Transverse colon (tissue), 4 donors: ENCODE measurements at regions not wholly inside any gene's neighbourhood (a gene's known extent, or its start where the extent isn't known, plus 50 kb on each side); places are given as distances from the start of the nearest gene placed in this dataset.

ENCODE experiments used
- EP300 ChIP-seq: sonication (generic); formaldehyde crosslinking; IDR thresholded peaks from one replicate; pipeline ENCODE4 v1.6.1; 2017; ENCODE audit warnings: antibody characterized with exemption, low read depth
- POLR2AphosphoS5 ChIP-seq, 3 donors: sonication (generic); formaldehyde crosslinking; IDR thresholded peaks; one replicate each; pipeline ENCODE4 v1.6.1; 2016; ENCODE audit warnings: antibody characterized with exemption in 3 of 3
- TF ChIP-seq, protein P1 (sequence below), 5 experiments: fragments of 200-600 bp in 3 of 5; fragments of 450-650 bp in 2 of 5; sonication (generic) in 3 of 5; IDR thresholded peaks; 1 replicate in 2 of 5; 2 replicates in 3 of 5; pipeline ENCODE4 v1.5.1; 2016 to 2017; ENCODE audit warnings: antibody characterized with exemption in 5 of 5, inconsistent platforms in 3 of 5, mild to moderate bottlenecking in 2 of 5, moderate library complexity in 1 of 5

DNA sequence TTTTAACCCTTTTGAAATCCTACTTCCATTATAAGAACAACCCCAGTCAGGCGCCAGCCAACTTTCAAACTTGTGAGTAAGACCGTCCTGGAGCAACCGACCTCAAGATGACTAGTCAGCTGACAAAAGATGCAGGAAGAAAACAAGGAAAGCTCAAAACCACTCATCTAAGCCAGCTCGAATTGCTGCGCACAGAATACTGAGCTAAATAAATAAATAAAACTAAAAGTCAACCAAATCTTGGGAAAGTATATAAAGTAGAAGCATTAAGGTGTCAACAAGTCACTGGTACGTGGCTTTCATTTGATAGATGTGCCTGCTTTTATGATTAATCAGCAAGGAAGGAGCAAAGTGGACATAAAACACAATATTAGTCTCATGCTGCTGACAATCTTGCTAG is 1269.8 kb downstream of the XPNPEP1 start:
- TF ChIP-seq, protein P1, sequence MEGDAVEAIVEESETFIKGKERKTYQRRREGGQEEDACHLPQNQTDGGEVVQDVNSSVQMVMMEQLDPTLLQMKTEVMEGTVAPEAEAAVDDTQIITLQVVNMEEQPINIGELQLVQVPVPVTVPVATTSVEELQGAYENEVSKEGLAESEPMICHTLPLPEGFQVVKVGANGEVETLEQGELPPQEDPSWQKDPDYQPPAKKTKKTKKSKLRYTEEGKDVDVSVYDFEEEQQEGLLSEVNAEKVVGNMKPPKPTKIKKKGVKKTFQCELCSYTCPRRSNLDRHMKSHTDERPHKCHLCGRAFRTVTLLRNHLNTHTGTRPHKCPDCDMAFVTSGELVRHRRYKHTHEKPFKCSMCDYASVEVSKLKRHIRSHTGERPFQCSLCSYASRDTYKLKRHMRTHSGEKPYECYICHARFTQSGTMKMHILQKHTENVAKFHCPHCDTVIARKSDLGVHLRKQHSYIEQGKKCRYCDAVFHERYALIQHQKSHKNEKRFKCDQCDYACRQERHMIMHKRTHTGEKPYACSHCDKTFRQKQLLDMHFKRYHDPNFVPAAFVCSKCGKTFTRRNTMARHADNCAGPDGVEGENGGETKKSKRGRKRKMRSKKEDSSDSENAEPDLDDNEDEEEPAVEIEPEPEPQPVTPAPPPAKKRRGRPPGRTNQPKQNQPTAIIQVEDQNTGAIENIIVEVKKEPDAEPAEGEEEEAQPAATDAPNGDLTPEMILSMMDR (IDR thresholded peaks at IDR 0.05): no peak
- TF ChIP-seq POLR2AphosphoS5 (IDR thresholded peaks at IDR 0.05) (no peak), EP300 (no peak)
